Body of pancreas (tissue), 4 donors: ENCODE measurements at regions not wholly inside any gene's neighbourhood (a gene's known extent, or its start where the extent isn't known, plus 50 kb on each side); places are given as distances from the start of the nearest gene placed in this dataset.
A peak's percentile ranks its signal among the peaks of the same experiment; 100 is the strongest.

Experiments used
- ATAC-seq: fragments of 150-250 bp; one replicate; pipeline ENCODE4 v1.9.1; 2016
- DNase-seq, 4 donors: peaks; one replicate each; pipeline ENCODE4 v3.0.0-alpha.2; 2019
- H3K27ac ChIP-seq, 4 donors: fragments of 200-600 bp; sonication (generic); 1 replicate in 3 of 4; 2 replicates in 1 of 4; pipeline versions ENCODE4 v1.5.1 to v1.6.1; 2016 to 2019; ENCODE audit warnings: mild to moderate bottlenecking in 1 of 4, mixed read lengths in 1 of 4, moderate library complexity in 1 of 4
- H3K27me3 ChIP-seq, 2 donors: fragments of 200-600 bp; sonication (generic); one replicate each; pipeline ENCODE4 v1.6.0; 2016; ENCODE audit warnings: mild to moderate bottlenecking in 1 of 2
- H3K36me3 ChIP-seq, 2 donors: fragments of 200-600 bp; sonication (generic); replicated peaks in 1 of 2; 2 replicates each; pipeline ENCODE4 v1.5.1; 2016; ENCODE audit warnings: low read depth in 2 of 2; ENCODE audit not compliant: insufficient read depth in 1 of 2
- H3K4me1 ChIP-seq: fragments of 200-600 bp; sonication (generic); one replicate; pipeline ENCODE4 v1.6.0; 2016
- H3K4me3 ChIP-seq, 2 donors: fragments of 200-600 bp; sonication (generic); 1 replicate in 1 of 2; 2 replicates in 1 of 2; pipeline ENCODE4 v1.5.1; 2016 to 2019
- H3K9me3 ChIP-seq, 3 donors: fragments of 200-600 bp; sonication (generic); 1 replicate in 2 of 3; 2 replicates in 1 of 3; pipeline ENCODE4 v1.5.1; 2016
- CTCF ChIP-seq, 7 experiments: fragments of 450-650 bp in 4 of 7; fragments of 200-600 bp in 3 of 7; sonication (generic) in 3 of 7; IDR thresholded peaks; one replicate each; pipeline ENCODE4 v1.5.1; 2016 to 2019; ENCODE audit warnings: antibody characterized with exemption in 7 of 7
- POLR2A ChIP-seq, 3 donors: fragments of 450-650 bp; IDR thresholded peaks; one replicate each; pipeline ENCODE4 v1.6.1; 2016; ENCODE audit warnings: antibody characterized with exemption in 3 of 3, mild to moderate bottlenecking in 2 of 3
- WGBS, 2 donors: methylation state at CpG; one replicate each; pipeline ENCODE4 v1.1.5; 2017; 5-methylcytosine and 5-hydroxymethylcytosine counted together
- intact Hi-C: fragments of 100-400 bp; cut with DNase I; formaldehyde crosslinking; loops from one replicate; pipeline ENCODE4 v1.15.1; 2023

GRCh38 chr14:101250336-101250947 lies 310.9 kb upstream of the DIO3 start:
- Histone ChIP-seq H3K4me3 (no peak overlapping the region), H3K4me1 (no peaks in the 10 kb centered on the region), H3K27ac (no peak overlapping the region), H3K9me3 (no peaks in the 10 kb centered on the region), H3K36me3 (no peaks in the 10 kb centered on the region), H3K27me3 (no peaks in the 10 kb centered on the region)
- TF ChIP-seq CTCF (IDR thresholded peaks at IDR 0.05) (no peak), POLR2A (IDR thresholded peaks at IDR 0.05) (no peak)
- WGBS, 2 donors = 72 to 73% methylated on average over 13 to 17 of the region's 17 CpGs
- intact Hi-C loops = no loop called here
- ATAC-seq (no peak), DNase-seq (peak in 1 of 4 donors; percentile 10)

GRCh38 chr14:101250948-101251811 lies 310.1 kb upstream of the DIO3 start:
- no peak for DNase-seq
- 73 to 78% methylated on average over 9 to 15 of the region's 15 CpGs for WGBS, 2 donors

GRCh38 chr14:101251812-101252442 lies 309.4 kb upstream of the DIO3 start:
- DNase-seq = no peak
- H3K9me3 ChIP-seq = no peaks in the 10 kb centered on the region
- H3K27ac ChIP-seq = no peak overlapping the region
- H3K27me3 ChIP-seq = no peaks in the 10 kb centered on the region
- H3K4me3 ChIP-seq = no peak overlapping the region
- no peaks in the 10 kb centered on the region for H3K36me3 ChIP-seq
- H3K4me1 ChIP-seq = no peaks in the 10 kb centered on the region
- no peak for ATAC-seq
- intact Hi-C loops = no loop called here
- WGBS, 2 donors = 58 to 75% methylated on average over 8 to 15 of the region's 15 CpGs
- no peak for TF ChIP-seq POLR2A (IDR thresholded peaks at IDR 0.05)
- TF ChIP-seq CTCF (IDR thresholded peaks at IDR 0.05) = no peak

More at GRCh38 chr14:101250948-101251811, 310.1 kb upstream of the DIO3 start:
- Histone ChIP-seq H3K4me1 (no peaks in the 10 kb centered on the region), H3K36me3 (no peaks in the 10 kb centered on the region), H3K9me3 (no peaks in the 10 kb centered on the region), H3K27ac (no peak overlapping the region), H3K27me3 (no peaks in the 10 kb centered on the region), H3K4me3 (no peak overlapping the region)
- no peak for ATAC-seq
- no peak for TF ChIP-seq POLR2A (IDR thresholded peaks at IDR 0.05)
- no peak for TF ChIP-seq CTCF (IDR thresholded peaks at IDR 0.05)
- intact Hi-C loops = no loop called here

- WGBS, 2 donors = 63 to 85% methylated on average over 8 to 13 of the region's 13 CpGs
- DNase-seq (no peak), ATAC-seq (no peak)
- intact Hi-C loops = no loop called here
- Histone ChIP-seq H3K4me3 (no peak overlapping the region), H3K9me3 (no peaks in the 10 kb centered on the region), H3K36me3 (no peaks in the 10 kb centered on the region), H3K27ac (no peak overlapping the region), H3K27me3 (no peaks in the 10 kb centered on the region), H3K4me1 (no peaks in the 10 kb centered on the region)
- TF ChIP-seq POLR2A (IDR thresholded peaks at IDR 0.05) = no peak
- no peak for TF ChIP-seq CTCF (IDR thresholded peaks at IDR 0.05)
Measured at GRCh38 chr14:101252443-101253214, 308.7 kb upstream of the DIO3 start.
